ENCODE measurements at regions not wholly inside any gene's neighbourhood (a gene's known extent, or its start where the extent isn't known, plus 50 kb on each side); places are given as distances from the start of the nearest gene placed in this dataset.
"Not testable (repeated sequence)": the region's sequence is repeated elsewhere in the genome, so short reads cannot be mapped to it uniquely, and the experiment has no call there.

- TF ChIP-seq ZNF302 (tag by site-specific recombination; IDR thresholded peaks at IDR 0.05; ENCODE audit: low read depth); TCF7L2 (IDR thresholded peaks at IDR 0.05; ENCODE audit: borderline replicate concordance, low read depth, low read length); ZFP41 (tag by site-specific recombination; IDR thresholded peaks at IDR 0.05; ENCODE audit: borderline replicate concordance): not testable (repeated sequence)
- TF ChIP-seq, protein P1, sequence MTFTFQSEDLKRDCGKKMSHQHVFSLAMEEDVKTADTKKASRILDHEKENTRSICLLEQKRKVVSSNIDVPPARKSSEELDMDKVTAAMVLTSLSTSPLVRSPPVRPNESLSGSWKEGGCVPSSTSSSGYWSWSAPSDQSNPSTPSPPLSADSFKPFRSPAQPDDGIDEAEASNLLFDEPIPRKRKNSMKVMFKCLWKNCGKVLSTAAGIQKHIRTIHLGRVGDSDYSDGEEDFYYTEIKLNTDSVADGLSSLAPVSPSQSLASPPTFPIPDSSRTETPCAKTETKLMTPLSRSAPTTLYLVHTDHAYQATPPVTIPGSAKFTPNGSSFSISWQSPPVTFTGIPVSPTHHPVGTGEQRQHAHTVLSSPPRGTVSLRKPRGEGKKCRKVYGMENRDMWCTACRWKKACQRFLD (tag by site-specific recombination; IDR thresholded peaks at IDR 0.05): not testable (repeated sequence)
- TF ChIP-seq, protein P2, sequence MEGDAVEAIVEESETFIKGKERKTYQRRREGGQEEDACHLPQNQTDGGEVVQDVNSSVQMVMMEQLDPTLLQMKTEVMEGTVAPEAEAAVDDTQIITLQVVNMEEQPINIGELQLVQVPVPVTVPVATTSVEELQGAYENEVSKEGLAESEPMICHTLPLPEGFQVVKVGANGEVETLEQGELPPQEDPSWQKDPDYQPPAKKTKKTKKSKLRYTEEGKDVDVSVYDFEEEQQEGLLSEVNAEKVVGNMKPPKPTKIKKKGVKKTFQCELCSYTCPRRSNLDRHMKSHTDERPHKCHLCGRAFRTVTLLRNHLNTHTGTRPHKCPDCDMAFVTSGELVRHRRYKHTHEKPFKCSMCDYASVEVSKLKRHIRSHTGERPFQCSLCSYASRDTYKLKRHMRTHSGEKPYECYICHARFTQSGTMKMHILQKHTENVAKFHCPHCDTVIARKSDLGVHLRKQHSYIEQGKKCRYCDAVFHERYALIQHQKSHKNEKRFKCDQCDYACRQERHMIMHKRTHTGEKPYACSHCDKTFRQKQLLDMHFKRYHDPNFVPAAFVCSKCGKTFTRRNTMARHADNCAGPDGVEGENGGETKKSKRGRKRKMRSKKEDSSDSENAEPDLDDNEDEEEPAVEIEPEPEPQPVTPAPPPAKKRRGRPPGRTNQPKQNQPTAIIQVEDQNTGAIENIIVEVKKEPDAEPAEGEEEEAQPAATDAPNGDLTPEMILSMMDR (tag by site-specific recombination; IDR thresholded peaks at IDR 0.05): not testable (repeated sequence)
Measured at GRCh38 chr1:143502038-143502437, 469.7 kb downstream of the FAM72C start.
